SH-SY5Y (cell line): ENCODE measurements at regions not wholly inside any gene's neighbourhood (a gene's known extent, or its start where the extent isn't known, plus 50 kb on each side); places are given as distances from the start of the nearest gene placed in this dataset.

Experiments used
- GATA2 ChIP-seq: IDR thresholded peaks from 2 replicates; pipeline ENCODE4 v1.6.1; 2011; ENCODE audit warnings: mild to moderate bottlenecking, low read depth, low read length
- GATA3 ChIP-seq: IDR thresholded peaks from 2 replicates; pipeline ENCODE4 v1.6.1; 2011; ENCODE audit warnings: low read depth, mild to moderate bottlenecking, low read length, moderate library complexity

DNA sequence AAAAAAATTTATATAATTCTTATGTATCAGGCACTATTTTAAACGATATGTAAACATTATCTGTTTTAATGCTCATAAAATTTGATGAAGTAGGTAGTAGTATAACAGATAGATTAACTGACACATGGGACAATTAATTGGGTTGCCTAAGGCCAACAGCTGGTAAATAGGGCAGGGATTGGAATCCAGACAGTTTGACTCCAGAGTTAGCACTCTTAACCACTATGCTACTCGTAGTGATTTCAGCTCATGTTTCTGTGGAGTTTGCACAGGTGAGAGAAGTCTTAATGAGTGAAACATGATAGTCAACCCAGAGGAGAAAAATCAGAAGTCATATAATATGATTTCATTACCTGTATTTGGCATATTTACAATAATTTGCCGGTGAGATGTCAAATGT, 126.0 kb upstream of the WDFY3 start:
- TF ChIP-seq GATA3 (no peak), GATA2 (no peak)

GRCh38 chr4:85092943-85093342, 126.5 kb upstream of the WDFY3 start:
- TF ChIP-seq GATA2 (no peak), GATA3 (no peak)

GRCh38 chr4:85094735-85095134, 128.2 kb upstream of the WDFY3 start:
- no peak for TF ChIP-seq GATA2
- no peak for TF ChIP-seq GATA3

DNA sequence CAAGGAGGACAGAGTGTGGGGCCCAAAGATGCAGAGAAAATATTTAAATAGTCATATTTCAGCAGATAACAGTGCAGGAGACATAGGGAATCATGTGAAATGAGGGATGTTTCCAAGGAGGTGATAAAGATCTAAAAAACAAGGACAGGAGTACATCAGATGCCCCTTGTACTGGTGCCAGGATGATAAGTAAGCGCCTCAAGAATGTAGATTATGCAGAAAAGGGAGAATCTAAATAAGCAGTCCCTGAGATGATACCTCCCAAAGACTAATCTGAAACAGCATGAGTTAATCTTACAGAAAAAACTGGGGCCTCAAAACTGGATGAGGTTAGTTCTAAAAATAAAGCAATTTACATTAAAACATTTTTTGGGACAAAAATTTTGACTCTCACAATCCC, 136.1 kb upstream of the WDFY3 start:
- TF ChIP-seq GATA3 = no peak
- TF ChIP-seq GATA2 = no peak

DNA sequence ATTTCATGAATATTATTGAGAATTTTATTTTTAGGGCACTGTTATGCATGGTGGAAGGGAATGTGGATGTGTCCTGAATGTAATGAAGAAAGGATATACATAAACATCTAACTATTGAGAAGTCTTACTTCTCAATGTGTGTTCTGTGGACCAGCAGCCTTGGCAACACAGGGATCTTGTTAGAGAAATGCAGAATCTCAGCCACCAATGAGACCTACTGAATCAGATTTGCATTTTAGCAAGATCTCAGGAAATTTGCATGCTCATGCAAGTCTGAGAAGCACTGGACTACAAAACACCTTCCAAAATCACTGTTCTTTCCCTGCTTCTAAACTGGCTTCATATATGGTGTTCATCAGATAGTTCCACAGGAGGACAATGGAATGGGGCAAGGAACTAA, 139.7 kb upstream of the WDFY3 start:
- no peak for TF ChIP-seq GATA3
- TF ChIP-seq GATA2 = no peak

GRCh38 chr4:85106805-85107336, 140.4 kb upstream of the WDFY3 start:
- TF ChIP-seq GATA3 = peak; percentile 55; the same call in 1 of the 2 replicates
- TF ChIP-seq GATA2 = peak; percentile 34

GRCh38 chr4:85107553-85107952, 141.1 kb upstream of the WDFY3 start:
- TF ChIP-seq GATA3 (no peak), GATA2 (no peak)

GRCh38 chr4:85113706-85114105, 147.2 kb upstream of the WDFY3 start:
- TF ChIP-seq GATA3 = no peak
- TF ChIP-seq GATA2 = no peak

GRCh38 chr4:85114526-85114925, 148.0 kb upstream of the WDFY3 start:
- TF ChIP-seq GATA2 = no peak
- TF ChIP-seq GATA3 = no peak

DNA sequence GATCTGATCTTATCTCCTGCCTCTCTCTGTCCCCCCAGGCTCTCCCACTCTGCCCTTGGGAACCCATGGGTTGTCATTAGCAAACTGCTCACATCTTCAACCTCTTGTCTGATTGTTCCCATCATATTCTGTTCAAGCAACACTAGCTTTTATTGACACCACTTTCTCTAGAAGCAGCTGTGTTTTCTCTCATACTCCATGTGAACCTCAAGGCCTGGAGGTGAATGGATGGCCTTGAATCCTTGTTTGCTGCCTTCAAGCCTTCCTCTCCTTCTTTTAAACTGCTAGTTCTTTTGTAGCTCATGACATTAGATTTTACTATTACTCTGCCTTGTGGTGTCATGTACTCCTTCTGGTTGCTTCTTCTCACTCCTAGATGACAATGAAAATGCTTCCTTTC, 149.5 kb upstream of the WDFY3 start:
- no peak for TF ChIP-seq GATA2
- no peak for TF ChIP-seq GATA3

GRCh38 chr4:85125688-85126087, 159.2 kb upstream of the WDFY3 start:
- no peak for TF ChIP-seq GATA2

- TF ChIP-seq GATA3 (no peak), GATA2 (no peak)
Observed at GRCh38 chr4:85126991-85127591, 160.6 kb upstream of the WDFY3 start.

- no peak for TF ChIP-seq GATA3
- no peak for TF ChIP-seq GATA2
Observed at GRCh38 chr4:85127653-85128052, 161.2 kb upstream of the WDFY3 start.

DNA sequence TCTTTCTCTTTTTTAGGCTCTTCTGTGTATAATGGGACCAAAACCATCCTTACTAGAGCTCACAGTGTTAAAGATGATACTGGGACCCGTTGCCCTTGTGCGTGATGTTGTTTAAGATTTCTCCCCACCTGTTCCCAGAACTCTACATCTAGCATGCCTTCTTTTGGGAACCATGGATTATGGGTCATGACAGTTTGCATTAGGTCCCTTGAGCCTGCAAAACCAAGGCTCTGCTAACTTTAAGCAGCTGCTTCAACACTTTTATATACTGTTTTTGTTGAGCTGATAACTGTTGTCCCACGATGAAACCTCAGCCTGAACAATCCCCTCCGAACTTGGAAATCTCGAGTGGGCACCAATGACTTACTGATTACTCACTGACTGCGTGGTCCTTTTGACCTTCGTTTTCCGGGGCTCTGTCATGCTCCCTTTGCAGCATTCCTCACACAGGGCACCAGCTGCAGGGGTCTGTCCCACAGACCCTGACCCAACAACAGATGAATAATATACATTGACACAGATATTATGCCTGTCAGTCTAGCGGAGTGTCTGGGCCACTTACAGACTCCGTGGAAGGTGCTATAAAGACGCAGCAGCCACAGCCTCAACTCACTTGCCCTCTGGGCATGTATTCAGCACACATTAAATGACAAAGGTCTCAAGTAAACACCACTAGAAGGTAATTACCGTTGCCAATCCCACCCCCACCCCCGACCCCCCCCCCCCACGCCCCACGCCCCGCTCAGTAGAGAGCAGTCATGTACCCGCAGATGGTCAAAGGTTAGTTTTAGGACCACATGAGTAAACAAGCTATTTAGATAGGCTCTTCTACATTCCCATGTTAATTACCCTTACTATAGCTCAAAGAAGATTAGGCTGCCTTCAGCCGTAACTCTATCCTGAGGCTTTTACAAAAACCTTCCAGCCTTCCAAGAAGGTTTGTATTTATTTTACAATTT, 162.0 kb upstream of the WDFY3 start:
- TF ChIP-seq GATA3 (no peak), GATA2 (no peak)

DNA sequence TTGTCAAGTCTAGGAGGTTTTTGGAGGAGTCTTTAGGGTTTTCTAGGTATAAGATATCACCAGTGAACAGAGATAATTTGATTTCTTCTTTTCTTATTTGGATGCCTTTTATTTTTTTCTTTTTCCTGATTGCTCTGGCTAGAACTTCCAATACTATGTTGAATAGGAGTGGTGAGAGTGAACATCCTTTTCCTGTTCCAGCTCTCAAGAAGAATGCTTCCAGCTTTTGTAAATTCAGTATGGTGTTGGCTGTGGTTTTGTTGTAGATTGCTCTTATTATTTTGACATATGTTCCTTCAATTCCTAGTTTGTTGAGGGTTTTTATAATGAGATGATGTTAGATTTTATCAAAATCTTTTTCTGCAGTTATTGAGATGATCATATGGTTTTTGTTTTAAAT, 165.6 kb upstream of the WDFY3 start:
- no peak for TF ChIP-seq GATA2
- TF ChIP-seq GATA3 = no peak

DNA sequence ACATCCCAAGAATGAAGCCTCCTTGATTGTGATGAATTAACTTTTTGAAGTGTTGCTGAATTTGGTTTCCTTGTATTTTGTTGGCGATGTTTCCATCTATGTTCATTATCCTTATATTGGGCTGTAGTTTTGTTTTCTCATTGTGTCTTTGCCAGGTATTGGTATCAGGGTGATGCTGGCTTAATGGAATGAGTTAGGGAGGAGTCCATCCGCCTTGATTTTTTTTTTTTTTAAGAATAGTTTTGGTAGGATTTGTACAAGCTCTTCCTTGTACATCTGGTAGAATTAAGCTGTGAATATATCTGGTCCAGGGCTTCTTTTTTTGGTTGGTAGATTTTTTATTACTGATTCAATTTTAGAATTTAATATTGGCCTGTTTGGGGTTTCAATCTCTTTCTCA, 166.1 kb upstream of the WDFY3 start:
- no peak for TF ChIP-seq GATA2
- no peak for TF ChIP-seq GATA3
